ENCODE measurements at regions not wholly inside any gene's neighbourhood (a gene's known extent, or its start where the extent isn't known, plus 50 kb on each side); places are given as distances from the start of the nearest gene placed in this dataset.

- TF ChIP-seq CTCF (IDR thresholded peaks at IDR 0.05; ENCODE audit: low read depth, low read length, poor library complexity, severe bottlenecking) (no peak), EZH2phosphoT487 (IDR thresholded peaks at IDR 0.05; ENCODE audit: borderline replicate concordance, low read length) (no peak)
Observed at GRCh38 chr2:63784461-63784860, 57.2 kb upstream of the UGP2 start.
